NCI-H2171 treated with DMSO at 0.1 percent for 48 hours (cell line): ENCODE measurements at regions not wholly inside any gene's neighbourhood (a gene's known extent, or its start where the extent isn't known, plus 50 kb on each side); places are given as distances from the start of the nearest gene placed in this dataset.

Source experiments
- DNase-seq: peaks from one replicate; lab custom pipeline; 2025; lab: John Stamatoyannopoulos, UW

DNA sequence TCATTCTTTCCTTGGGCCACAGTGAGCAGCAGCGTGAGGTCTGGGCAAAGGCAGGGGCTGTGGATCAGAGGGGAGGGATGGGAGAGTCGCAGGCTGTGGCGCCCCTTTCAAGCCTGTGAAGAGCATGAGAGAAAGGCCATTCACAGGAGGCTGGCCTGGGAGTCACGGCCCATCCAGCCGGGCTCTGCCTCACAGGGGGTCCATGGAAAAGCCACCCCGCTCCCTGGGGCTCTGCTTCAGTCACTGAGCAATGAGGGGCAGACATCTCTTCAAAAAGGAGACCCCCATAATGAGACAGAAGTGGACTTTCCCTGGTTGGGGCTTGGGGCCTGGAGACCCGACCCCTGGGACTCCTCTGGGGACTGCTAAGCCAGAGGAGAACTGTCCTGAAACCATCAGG lies 117.0 kb upstream of the GSC start:
- DNase-seq = no peak

GRCh38 chr14:94885481-94886155 lies 115.7 kb upstream of the GSC start:
- DNase-seq = no peak

- no peak for DNase-seq
These were observed 114.8 kb upstream of the GSC start for GRCh38 chr14:94884616-94885230.

DNA sequence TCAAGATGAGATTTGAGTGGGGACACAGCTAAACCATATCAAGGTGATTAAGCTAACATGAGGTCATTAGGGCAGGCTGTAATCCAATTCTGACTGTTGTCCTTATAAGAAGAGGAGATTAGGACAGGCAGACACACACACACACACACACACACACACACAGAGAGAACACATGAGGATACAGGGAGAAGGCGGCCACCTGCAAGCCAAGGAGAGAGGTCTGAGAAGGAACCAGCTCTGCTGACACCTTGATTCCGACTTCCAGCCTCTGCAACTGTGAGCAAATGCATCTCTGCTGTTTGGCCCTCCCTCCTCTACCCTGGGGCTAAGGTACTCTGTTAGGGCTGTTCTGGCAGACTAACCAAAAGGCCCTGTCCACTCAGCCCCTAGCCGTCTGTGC lies 112.5 kb upstream of the GSC start:
- no peak for DNase-seq

- DNase-seq = no peak
These were observed 111.0 kb upstream of the GSC start for GRCh38 chr14:94880876-94881275.

- no peak for DNase-seq
These were observed 110.2 kb upstream of the GSC start for GRCh38 chr14:94880106-94880505.

DNA sequence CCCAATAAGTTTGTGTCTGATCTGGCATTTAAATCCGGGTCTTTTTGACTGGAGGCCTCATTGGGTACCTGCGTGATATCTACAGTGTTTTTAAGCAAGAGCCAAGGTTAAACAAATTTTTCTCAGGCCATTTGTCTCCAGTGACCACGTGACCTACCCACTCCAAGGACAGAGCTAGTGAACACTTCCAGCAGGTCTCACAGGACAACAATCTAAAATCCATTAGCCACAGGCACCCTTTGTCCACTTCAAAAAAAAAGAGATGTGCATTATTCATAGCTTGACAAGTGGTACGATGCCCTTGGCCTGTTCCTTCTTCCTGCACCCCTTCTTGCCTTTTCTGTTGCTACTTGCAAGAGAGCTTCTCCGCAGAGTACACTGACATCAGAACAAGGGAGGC lies 109.6 kb upstream of the GSC start:
- DNase-seq = no peak

DNA sequence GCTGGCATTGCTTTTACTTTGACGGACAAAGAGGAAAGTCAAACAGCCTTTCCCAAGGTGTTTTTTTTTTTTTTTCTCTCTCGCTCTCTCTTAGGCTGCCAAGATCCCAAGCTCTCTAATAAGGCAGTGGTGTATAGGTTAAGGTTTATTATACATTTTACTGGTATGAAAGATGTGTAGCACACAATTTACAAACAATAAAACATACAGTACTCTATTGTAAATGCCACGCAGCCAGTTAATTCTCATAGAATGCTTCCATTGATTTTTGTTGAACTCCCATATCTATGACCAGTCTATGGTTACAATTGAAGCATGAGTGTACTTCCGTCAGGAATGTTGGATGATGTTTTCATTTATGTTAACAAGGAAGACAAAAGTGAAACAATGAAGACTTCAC lies 106.4 kb upstream of the GSC start:
- no peak for DNase-seq

- DNase-seq = no peak
These were observed 105.3 kb upstream of the GSC start for GRCh38 chr14:94875256-94875655.

DNA sequence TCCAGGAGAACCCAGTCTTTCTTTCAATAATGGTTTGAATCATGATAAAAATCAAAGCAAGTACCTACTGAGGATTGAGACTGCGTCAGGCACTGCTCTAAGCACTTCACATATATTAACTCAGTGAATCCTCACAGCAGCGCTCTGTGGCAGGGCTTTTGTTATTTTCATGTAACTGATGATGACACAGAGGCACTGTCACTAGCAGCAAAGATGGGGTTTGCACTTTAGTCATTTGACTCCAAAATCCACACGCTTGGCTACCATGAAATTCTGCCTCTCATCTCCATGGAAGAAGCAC lies 98.8 kb upstream of the GSC start:
- no peak for DNase-seq

- DNase-seq = no peak
These were observed 98.2 kb upstream of the GSC start for GRCh38 chr14:94867946-94868771.

DNA sequence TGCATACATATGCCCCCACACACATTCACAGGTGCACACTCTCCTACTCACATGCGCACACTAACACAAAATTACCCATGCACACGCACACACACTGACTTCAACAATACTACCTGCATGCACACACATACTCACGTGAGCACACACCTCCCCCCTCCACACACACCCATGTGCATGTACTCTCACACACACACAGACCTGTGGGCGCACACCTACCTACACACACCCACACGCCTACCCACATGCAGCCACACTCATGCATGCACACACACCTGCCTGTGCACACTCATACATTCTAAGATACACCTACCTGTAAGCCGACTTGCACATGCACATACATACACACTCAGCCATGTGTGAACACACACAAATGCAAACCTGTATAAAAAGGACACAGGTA lies 97.3 kb upstream of the GSC start:
- no peak for DNase-seq

- DNase-seq = no peak
These were observed 94.7 kb upstream of the GSC start for GRCh38 chr14:94864387-94865195.

- no peak for DNase-seq
These were observed 93.5 kb upstream of the GSC start for GRCh38 chr14:94863366-94863765.

- DNase-seq = no peak
These were observed 88.0 kb upstream of the GSC start for GRCh38 chr14:94857950-94858349.

DNA sequence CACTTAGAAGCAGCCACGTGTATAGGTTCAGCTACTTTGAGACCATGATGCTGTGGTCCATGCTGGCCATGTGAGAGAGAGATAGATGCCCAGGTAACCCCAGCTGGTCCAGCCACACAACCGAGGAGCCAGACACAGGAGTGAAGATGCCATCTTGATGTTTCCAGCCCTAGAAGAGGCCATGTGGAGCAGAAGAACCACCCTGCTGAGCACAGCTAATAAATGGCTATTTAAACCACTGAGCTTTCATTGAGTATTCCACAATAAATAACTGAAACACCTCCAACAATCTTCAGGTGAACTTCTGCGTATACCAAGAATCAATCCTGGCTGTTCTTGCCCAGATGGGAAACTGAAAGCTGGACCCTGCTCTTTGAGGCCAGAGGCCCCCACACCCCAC lies 84.0 kb upstream of the GSC start:
- DNase-seq = no peak

GRCh38 chr14:94850309-94851211 lies 80.6 kb upstream of the GSC start:
- DNase-seq = no peak

- DNase-seq = no peak
These were observed 74.8 kb upstream of the GSC start for GRCh38 chr14:94844593-94845152.

DNA sequence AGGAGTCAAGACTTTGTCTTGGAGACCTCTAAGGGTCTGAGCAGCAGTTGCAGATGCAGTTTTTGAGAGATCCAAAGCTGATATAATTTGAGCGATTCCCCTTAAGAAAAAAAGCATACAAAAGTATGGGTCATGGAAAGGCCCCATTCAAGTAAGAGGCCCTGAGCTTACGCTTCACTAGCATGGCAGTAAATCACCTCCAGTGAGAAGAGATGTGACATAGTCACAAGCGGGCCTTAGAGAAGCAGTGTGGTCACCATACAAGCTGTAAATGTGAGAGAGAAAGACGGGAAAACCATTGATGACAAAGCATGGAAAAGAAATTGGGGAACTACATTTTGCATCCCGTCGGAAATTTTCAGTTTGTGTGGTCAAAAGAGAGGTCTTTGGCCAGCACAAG lies 70.6 kb upstream of the GSC start:
- no peak for DNase-seq

DNA sequence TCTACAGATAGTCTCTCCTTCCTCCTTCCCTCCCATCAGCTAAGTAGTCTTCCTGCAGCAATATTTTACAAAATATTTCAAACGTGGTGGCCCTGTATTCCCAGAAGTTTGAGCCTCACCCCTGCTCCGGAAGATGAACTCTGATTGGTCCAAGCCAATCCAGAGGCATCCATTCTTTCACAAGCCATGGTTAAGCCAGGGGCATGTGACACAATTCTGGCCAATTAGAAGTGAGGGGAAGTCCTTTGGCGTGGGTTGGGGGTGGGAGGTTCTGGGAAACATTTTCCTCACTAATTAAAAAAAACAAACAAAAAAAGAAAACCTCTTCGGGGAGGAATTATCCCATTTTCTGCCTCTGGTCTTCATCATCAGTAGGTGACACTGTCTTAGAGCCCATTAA lies 69.4 kb upstream of the GSC start:
- no peak for DNase-seq

DNA sequence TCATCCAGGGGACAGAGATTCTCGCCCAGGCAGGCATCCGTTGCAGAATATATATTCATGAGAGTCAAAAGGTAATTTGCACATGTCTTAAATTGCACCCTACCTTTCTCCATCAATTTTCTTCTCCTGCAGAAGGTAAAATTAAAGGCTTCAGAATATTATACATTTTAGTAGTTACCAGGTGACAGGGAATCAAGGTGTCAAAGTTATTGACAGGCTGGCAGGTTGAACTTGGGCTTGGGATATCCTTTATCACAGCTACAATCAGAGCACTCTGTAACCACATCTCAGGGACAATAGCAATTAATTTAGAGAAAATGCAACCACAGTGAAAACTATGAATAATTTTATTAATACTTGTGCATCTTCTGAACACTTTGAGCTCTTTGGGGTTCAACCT lies 66.9 kb upstream of the GSC start:
- DNase-seq = no peak
